ENCODE measurements at regions not wholly inside any gene's neighbourhood (a gene's known extent, or its start where the extent isn't known, plus 50 kb on each side); places are given as distances from the start of the nearest gene placed in this dataset.
"Not testable (repeated sequence)": the region's sequence is repeated elsewhere in the genome, so short reads cannot be mapped to it uniquely, and the experiment has no call there.

GRCh38 chr15:35211240-35211902 lies 126.3 kb upstream of the NANOGP8 start:
- no peak for DNase-seq (ENCODE audit: low read depth in 4 of 4, low spot score in 2 of 4)

GRCh38 chr15:35210370-35210769 lies 125.3 kb upstream of the NANOGP8 start:
- DNase-seq (ENCODE audit: low read depth in 4 of 4, low spot score in 2 of 4) = no peak

DNA sequence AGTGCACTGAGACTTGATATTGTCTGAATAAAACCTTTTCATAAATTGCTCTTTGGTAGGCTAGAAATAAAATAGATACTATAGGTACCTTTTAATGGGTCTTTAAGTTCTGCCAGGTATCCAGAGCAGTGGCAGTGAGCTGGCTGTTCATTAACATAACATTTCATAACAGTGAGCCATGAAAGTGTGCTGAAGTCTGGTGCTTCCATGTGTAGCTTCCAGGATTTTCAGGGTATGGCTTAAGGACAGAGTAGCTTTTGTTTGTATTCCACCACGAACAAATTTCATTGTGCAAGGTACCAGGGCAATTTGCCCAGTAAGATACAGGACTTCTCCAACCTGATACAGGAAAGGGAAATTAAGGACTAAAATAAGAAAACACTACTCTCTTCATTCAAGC lies 124.7 kb upstream of the NANOGP8 start:
- DNase-seq (ENCODE audit: low read depth in 4 of 4, low spot score in 2 of 4) = no peak

GRCh38 chr15:35208353-35208752 lies 123.3 kb upstream of the NANOGP8 start:
- no peak for DNase-seq (ENCODE audit: low read depth in 4 of 4, low spot score in 2 of 4)

- no peak for DNase-seq (ENCODE audit: low read depth in 4 of 4, low spot score in 2 of 4)
These were observed 121.1 kb upstream of the NANOGP8 start for GRCh38 chr15:35206060-35206675.

DNA sequence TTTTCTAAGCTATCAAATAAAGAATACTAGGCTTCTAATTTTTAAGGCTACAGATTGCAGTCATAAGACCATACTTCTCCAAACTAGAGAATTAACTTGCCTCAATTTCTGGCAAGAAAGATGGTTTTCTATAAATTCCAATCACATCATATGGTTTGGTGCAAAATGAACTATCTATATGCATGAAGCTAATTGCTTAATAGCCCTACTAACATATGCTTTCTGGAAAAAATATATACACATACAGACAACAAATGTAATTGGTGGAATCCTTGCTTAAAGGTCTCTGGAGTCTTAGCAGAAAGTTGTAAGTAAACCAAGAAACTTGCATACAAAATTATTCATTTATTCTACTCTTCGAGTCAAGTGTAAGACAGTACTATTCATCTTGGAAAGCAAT lies 113.1 kb upstream of the NANOGP8 start:
- no peak for DNase-seq (ENCODE audit: low read depth in 4 of 4, low spot score in 2 of 4)

DNA sequence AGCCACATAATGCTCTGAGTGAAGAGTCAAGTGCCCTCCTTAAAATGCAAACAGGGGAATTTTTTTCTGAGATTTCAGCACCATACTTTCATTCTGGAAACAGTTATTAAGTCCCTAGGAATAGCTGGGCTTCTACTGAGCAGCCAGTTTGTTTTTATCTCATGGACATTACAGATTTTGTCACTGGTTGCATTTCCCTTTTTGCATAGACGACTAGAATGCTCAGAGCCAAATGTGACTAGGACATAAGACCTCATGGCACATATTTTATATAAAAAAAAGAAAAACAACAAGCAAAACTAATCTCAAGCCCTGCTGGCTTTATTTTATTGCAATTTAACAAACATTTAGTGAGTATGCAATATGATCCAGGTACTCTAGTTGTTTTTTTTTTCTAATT lies 112.7 kb upstream of the NANOGP8 start:
- DNase-seq (ENCODE audit: low read depth in 4 of 4, low spot score in 2 of 4) = no peak

- DNase-seq (ENCODE audit: low read depth in 4 of 4, low spot score in 2 of 4) = no peak
These were observed 112.2 kb upstream of the NANOGP8 start for GRCh38 chr15:35197306-35197705.

GRCh38 chr15:35196273-35196672 lies 111.2 kb upstream of the NANOGP8 start:
- no peak for DNase-seq (ENCODE audit: low read depth in 4 of 4, low spot score in 2 of 4)

GRCh38 chr15:35195649-35196048 lies 110.6 kb upstream of the NANOGP8 start:
- DNase-seq (ENCODE audit: low read depth in 4 of 4, low spot score in 2 of 4) = no peak

GRCh38 chr15:35195031-35195430 lies 109.9 kb upstream of the NANOGP8 start:
- DNase-seq (ENCODE audit: low read depth in 4 of 4, low spot score in 2 of 4) = no peak

DNA sequence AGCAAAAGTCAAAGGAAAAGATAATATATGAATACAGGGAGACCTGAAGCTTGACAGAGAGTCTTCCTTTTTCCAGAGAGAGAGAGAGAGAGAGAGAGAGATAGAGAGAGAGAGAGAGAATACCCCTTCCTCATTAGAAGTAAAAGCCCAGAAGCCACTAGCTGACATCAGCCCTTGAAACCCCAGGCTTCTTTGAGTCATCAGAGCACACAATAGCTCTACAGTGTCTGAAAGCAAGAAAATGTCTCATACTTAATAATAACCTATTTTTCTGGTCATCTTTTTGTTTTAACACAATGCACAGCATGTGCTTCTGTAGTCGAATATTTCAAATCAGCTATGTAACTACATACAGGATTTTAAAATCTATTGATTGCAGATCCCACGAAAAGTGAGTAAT lies 109.2 kb upstream of the NANOGP8 start:
- DNase-seq (ENCODE audit: low read depth in 4 of 4, low spot score in 2 of 4) = no peak

GRCh38 chr15:35191783-35192182 lies 106.7 kb upstream of the NANOGP8 start:
- DNase-seq (ENCODE audit: low read depth in 4 of 4, low spot score in 2 of 4) = no peak

DNA sequence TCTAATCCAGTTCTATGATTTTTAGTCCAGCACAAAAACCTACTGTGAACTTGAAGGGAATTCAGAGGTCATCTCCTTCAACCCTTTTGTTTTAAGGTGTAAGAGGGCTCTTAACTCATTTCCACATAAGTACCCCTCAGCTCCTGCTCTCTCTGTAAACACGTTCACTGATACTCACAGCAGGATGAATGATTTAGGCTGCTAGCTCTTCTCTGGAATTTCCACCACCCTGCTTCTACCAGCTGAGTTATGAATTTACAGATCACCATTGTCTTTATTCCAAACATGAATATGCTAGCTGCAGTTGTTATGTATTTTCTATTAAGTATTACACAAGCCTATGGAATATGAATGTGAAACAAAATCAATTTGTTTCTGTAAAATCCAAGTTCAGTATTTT lies 101.3 kb upstream of the NANOGP8 start:
- no peak for DNase-seq (ENCODE audit: low read depth in 4 of 4, low spot score in 2 of 4)

GRCh38 chr15:35184646-35185045 lies 99.6 kb upstream of the NANOGP8 start:
- no peak for DNase-seq (ENCODE audit: low read depth in 4 of 4, low spot score in 2 of 4)

- no peak for DNase-seq (ENCODE audit: low read depth in 4 of 4, low spot score in 2 of 4)
These were observed 97.9 kb upstream of the NANOGP8 start for GRCh38 chr15:35182841-35183479.

- DNase-seq (ENCODE audit: low read depth in 4 of 4, low spot score in 2 of 4) = no peak
These were observed 96.4 kb upstream of the NANOGP8 start for GRCh38 chr15:35181538-35181937.

DNA sequence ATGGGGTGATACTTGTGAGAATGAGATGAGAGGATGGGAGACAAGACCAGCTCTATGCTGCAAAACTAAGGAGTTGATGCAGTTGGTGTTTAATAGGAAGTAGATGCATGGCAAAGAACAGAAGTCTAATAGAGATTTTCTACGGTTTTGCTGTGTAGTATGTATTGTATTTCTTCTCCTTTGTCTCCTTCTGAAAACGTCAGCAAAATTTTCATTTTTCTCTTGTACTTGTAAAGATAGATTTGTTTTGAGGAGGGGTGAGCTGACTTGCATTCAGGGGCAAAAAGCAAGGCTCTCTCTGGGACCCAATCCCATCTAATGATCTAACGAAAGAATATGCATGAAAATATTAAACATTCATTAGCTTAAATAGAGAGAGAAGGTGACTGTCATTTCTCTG lies 94.6 kb upstream of the NANOGP8 start:
- no peak for DNase-seq (ENCODE audit: low read depth in 4 of 4, low spot score in 2 of 4)

- DNase-seq (ENCODE audit: low read depth in 4 of 4, low spot score in 2 of 4) = not testable (repeated sequence)
These were observed 93.1 kb upstream of the NANOGP8 start for GRCh38 chr15:35178186-35178585.

- no peak for DNase-seq (ENCODE audit: low read depth in 4 of 4, low spot score in 2 of 4)
These were observed 89.9 kb upstream of the NANOGP8 start for GRCh38 chr15:35174948-35175347.

GRCh38 chr15:35173444-35174118 lies 88.5 kb upstream of the NANOGP8 start:
- no peak for DNase-seq (ENCODE audit: low read depth in 4 of 4, low spot score in 2 of 4)

- no peak for DNase-seq (ENCODE audit: low read depth in 4 of 4, low spot score in 2 of 4)
These were observed 85.1 kb upstream of the NANOGP8 start for GRCh38 chr15:35170207-35170606.

Data from left renal cortex interstitium (tissue), 4 donors.